Stimulated activated CD8-positive, alpha-beta memory T cell treated with anti-CD3 and anti-CD28 coated beads, Interleukin-15, amount 100 ng/mL, for 4 hours (primary cell): ENCODE measurements at regions not wholly inside any gene's neighbourhood (a gene's known extent, or its start where the extent isn't known, plus 50 kb on each side); places are given as distances from the start of the nearest gene placed in this dataset.
"Not testable (repeated sequence)": the region's sequence is repeated elsewhere in the genome, so short reads cannot be mapped to it uniquely, and the experiment has no call there.

Experiments
- DNase-seq, 2 donors: peaks; one replicate each; pipeline ENCODE4 v3.0.0-alpha.2; 2020; ENCODE audit warnings: low read depth in 2 of 2

- no peak for DNase-seq
Measured at GRCh38 chr20:1810926-1811620, 84.1 kb upstream of the SIRPA start.

- DNase-seq, result no peak
Measured at GRCh38 chr20:1810572-1810925, 84.7 kb upstream of the SIRPA start.

- no peak for DNase-seq
Measured at GRCh38 chr20:1809611-1810510, 85.3 kb upstream of the SIRPA start.

GRCh38 chr20:1809131-1809572 lies 86.1 kb upstream of the SIRPA start:
- no peak for DNase-seq

GRCh38 chr20:1808101-1808500 lies 87.1 kb upstream of the SIRPA start:
- no peak for DNase-seq

GRCh38 chr20:1807394-1807793 lies 87.8 kb upstream of the SIRPA start:
- DNase-seq, result no peak

GRCh38 chr20:1806456-1806855 lies 88.8 kb upstream of the SIRPA start:
- no peak for DNase-seq

- DNase-seq, result no peak
Measured at GRCh38 chr20:1805816-1806215, 89.4 kb upstream of the SIRPA start.

- no peak for DNase-seq
Measured at GRCh38 chr20:1805161-1805581, 90.0 kb upstream of the SIRPA start.

- DNase-seq, result no peak
Measured at GRCh38 chr20:1804554-1804956, 90.7 kb upstream of the SIRPA start.

GRCh38 chr20:1803932-1804501 lies 91.2 kb upstream of the SIRPA start:
- no peak for DNase-seq

- DNase-seq, result no peak
Measured at GRCh38 chr20:1803061-1803931, 91.9 kb upstream of the SIRPA start.

- DNase-seq, result no peak
Measured at GRCh38 chr20:1802385-1803060, 92.7 kb upstream of the SIRPA start.

GRCh38 chr20:1801929-1802306 lies 93.3 kb upstream of the SIRPA start:
- no peak for DNase-seq

GRCh38 chr20:1801225-1801928 lies 93.8 kb upstream of the SIRPA start:
- no peak for DNase-seq

GRCh38 chr20:1800777-1801176 lies 94.4 kb upstream of the SIRPA start:
- no peak for DNase-seq

GRCh38 chr20:1800180-1800579 lies 95.0 kb upstream of the SIRPA start:
- no peak for DNase-seq

GRCh38 chr20:1799746-1800145 lies 95.5 kb upstream of the SIRPA start:
- not testable (repeated sequence) for DNase-seq

GRCh38 chr20:1798982-1799381 lies 96.2 kb upstream of the SIRPA start:
- DNase-seq, result no peak

- DNase-seq, result no peak
Measured at GRCh38 chr20:1793821-1794220, 101.4 kb upstream of the SIRPA start.

GRCh38 chr20:1792274-1792673 lies 102.9 kb upstream of the SIRPA start:
- no peak for DNase-seq
